Activated gamma-delta T cell treated with Interleukin-2 at 50 U/mL for 16 hours (primary cell): ENCODE measurements at regions not wholly inside any gene's neighbourhood (a gene's known extent, or its start where the extent isn't known, plus 50 kb on each side); places are given as distances from the start of the nearest gene placed in this dataset.
A peak's percentile ranks its signal among the peaks of the same experiment; 100 is the strongest.

ENCODE experiments used
- DNase-seq: peaks from one replicate; pipeline ENCODE4 v3.0.0-alpha.2; 2020

- no peak for DNase-seq
Measured at GRCh38 chr7:35581605-35582210, 113.2 kb downstream of the HERPUD2 start.

DNA sequence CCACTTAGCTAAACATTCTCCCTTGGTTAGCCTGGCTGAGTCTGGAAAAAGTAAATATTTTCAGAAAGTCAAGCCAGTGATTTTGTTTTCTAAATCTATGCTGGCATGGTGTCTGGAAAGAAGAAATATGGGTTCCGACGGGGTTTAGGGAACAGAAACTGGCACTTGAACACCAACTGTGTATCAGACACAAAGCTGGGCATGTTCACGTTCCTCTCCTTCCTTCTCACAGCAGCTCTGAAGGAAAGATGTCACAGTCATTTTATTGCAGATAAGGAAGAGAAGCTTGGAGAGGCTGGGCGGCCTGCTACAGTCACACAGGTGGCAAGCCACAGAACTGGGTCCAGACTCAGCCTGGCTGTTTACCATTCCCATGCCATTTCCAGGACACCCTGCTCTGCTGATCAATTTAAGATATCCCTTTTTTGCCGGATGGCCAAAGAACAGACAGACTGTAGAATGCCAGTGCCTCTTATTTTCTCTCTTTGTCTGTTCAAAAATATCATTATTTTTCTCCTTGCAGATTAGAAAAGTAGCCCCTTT, 118.8 kb downstream of the HERPUD2 start:
- no peak for DNase-seq

DNA sequence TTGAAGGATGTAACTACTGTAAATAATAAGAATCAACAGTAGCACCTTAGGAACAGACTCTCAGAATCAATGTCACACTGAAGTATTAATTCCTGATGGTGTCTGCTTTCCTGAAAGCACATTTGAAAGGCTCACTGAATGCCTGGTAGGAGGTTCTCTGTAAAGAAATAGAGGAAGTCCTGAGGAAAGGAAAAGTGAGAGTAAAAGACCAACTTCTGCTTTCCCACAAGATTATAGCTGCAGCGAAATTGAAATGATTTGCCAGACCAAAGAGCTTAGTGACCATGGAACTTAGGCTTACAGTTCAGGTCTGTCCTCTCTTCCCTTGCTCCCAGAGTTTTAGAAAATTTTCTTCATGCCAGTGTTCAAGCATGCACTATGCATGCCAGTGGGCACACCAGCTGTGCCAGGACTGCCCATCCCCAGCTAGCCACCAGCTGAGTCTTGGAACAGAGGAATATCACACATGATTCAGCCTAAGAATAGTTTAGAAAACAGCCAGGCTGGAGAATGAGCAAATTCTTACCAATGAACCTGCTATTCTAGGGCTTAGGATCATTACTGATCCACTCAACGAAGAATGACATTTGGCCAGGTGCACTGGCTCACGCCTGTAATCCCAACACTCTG, 123.2 kb downstream of the HERPUD2 start:
- DNase-seq: no peak

GRCh38 chr7:35570937-35571336, 124.0 kb downstream of the HERPUD2 start:
- no peak for DNase-seq

GRCh38 chr7:35565927-35566326, 129.0 kb downstream of the HERPUD2 start:
- DNase-seq: no peak

DNA sequence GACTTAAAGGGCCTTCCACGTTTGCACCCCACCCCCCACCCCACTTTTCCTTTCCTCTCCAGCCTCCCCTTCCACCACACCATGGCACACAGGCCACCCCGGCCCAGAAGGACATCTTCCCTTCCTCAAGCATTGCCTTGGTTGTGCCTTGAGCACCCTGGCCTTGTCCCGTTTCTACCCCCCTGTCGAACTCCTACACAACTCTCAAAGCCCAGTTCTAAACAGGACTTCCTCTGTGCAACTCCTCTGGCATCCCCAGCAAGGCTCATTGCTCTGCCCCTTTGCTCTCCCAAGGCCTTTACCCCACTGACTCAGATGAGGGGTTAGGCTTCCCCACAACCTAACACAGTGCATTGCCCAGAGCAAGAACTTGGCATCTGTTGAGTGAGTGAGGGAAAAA, 136.1 kb downstream of the HERPUD2 start:
- no peak for DNase-seq

- no peak for DNase-seq
Measured at GRCh38 chr7:35556515-35557471, 138.1 kb downstream of the HERPUD2 start.

DNA sequence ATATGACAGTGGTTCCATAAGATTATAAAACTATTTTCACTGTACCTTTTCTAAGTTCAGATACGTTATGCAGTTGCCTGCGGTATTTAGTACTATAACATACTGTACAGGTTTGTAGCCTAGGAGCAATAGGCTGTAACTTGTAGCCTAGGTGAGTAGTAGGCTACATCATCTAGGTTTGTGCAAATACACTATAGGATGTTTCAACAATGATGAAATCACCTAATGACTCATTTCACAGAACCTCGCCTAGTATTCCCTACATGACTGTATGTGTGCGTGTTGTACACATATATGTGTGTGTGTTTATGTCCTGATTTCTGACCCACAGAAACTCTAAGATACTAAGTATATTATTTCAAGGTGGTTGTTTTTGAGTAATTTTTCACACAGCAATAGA, 139.0 kb downstream of the HERPUD2 start:
- DNase-seq: no peak

GRCh38 chr7:35555386-35555785, 139.5 kb downstream of the HERPUD2 start:
- no peak for DNase-seq

GRCh38 chr7:35553519-35553918, 141.4 kb downstream of the HERPUD2 start:
- DNase-seq: no peak

GRCh38 chr7:35552691-35553090, 142.2 kb downstream of the HERPUD2 start:
- DNase-seq: no peak

- DNase-seq: no peak
Measured at GRCh38 chr7:35551321-35552081, 143.4 kb downstream of the HERPUD2 start.

DNA sequence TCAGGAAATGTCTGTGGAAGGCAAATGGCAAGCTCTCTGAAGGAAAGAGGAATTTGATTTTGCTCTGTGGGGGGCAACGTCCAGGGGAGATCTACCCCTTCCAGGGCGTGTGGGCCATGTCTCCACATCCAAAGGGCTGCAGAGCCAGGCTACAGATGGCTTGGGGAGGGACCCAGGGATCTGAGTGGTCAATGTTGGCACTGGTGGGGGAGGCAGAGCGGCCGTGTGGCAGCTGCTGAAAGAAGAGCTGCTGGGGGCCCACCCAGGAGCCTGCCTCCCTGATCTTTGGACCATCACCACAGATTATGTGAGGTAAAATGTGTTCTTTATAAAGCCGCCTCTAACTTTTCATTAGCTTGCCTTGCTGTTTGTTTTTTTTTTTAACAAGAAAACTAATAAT, 144.1 kb downstream of the HERPUD2 start:
- no peak for DNase-seq

DNA sequence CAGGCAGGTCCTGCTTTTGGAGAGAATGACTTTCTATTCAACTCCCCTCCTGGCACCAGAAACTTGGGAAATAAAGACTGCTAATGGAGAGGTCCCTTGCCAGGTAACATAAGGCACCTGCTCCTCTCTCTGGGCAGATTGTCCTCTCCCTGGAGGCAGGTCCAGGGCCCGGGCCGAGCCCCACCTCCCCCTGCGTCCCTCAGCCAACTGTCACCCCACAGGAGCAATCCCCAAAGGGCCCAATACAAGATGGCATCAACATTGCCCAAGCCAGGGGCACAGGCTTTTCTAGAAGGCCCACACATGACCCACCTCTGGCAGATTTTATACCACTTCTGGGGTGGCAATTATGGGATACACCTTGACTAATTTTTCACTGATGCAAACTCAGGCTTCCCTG, 145.2 kb downstream of the HERPUD2 start:
- DNase-seq: no peak

DNA sequence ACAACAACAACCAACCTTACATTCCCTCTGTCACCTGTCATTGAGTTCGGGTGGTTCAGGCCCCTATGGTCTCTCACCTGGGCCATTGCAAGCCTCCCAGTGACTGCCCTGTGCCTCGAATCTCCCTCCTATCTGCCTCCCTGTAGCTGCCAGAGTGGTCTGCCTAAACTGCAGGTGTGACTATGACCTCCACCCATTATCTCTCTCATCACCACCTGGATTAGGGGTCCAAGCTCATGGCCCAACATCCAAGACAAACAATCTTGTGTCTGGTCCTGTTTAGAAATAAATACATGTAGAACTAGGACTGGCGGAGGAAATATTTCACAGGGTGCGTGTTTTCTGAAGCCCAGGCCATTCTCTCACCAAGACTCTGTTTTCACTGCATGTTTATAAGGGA, 146.6 kb downstream of the HERPUD2 start:
- DNase-seq: no peak

GRCh38 chr7:35546691-35547429, 148.1 kb downstream of the HERPUD2 start:
- DNase-seq: no peak

GRCh38 chr7:35545831-35546230, 149.1 kb downstream of the HERPUD2 start:
- no peak for DNase-seq

- no peak for DNase-seq
Measured at GRCh38 chr7:35544028-35544742, 150.8 kb downstream of the HERPUD2 start.

GRCh38 chr7:35537067-35538023, 157.6 kb downstream of the HERPUD2 start:
- DNase-seq: peak; percentile 74

DNA sequence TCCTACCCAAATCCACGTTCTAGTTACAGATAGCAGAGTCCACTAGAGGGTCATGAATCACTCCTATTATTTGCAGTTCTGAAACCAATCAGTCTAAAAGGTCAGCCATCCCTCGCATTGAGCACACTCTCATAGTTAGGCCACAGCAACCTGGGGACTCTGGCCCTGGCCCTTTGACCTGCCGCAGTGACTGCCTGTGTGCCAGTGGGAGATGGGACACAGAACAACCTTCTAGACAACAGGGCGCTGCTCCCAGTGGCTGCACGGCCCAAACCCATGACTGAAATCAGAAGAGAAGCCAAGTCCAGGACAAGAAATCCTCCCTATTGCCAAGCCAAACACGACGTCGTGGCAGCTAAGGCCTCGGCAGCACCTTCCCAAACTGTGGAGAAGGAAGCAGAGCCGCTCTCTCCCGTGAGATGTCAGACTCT, 158.5 kb downstream of the HERPUD2 start:
- DNase-seq: no peak
